HEK293 (cell line): ENCODE measurements at regions not wholly inside any gene's neighbourhood (a gene's known extent, or its start where the extent isn't known, plus 50 kb on each side); places are given as distances from the start of the nearest gene placed in this dataset.

ENCODE experiments used
- MZF1 ChIP-seq: fragments of 450-650 bp; formaldehyde crosslinking; IDR thresholded peaks from 2 replicates; pipeline ENCODE4 v1.5.1; 2017; ENCODE audit warnings: missing biosample characterization, missing genetic modification characterization, borderline replicate concordance
- SP3 ChIP-seq: fragments of 450-650 bp; formaldehyde crosslinking; IDR thresholded peaks from 2 replicates; pipeline ENCODE4 v1.5.1; 2016; ENCODE audit warnings: missing biosample characterization, missing genetic modification characterization
- TRIM28 ChIP-seq: IDR thresholded peaks from 2 replicates; pipeline ENCODE4 v1.6.1; 2011; ENCODE audit warnings: low read length, control low read depth, borderline replicate concordance
- YY1 ChIP-seq: fragments of 450-650 bp; formaldehyde crosslinking; IDR thresholded peaks from 2 replicates; pipeline ENCODE4 v1.5.1; 2018; ENCODE audit warnings: missing biosample characterization, missing genetic modification characterization
- ZBTB1 ChIP-seq: fragments of 450-650 bp; formaldehyde crosslinking; IDR thresholded peaks from 2 replicates; pipeline ENCODE4 v1.5.1; 2016; ENCODE audit warnings: missing biosample characterization, missing genetic modification characterization
- ZNF140 ChIP-seq: fragments of 450-650 bp; formaldehyde crosslinking; IDR thresholded peaks from 2 replicates; pipeline ENCODE4 v1.5.1; 2016; ENCODE audit warnings: missing biosample characterization, missing genetic modification characterization
- ZNF302 ChIP-seq: fragments of 450-650 bp; formaldehyde crosslinking; IDR thresholded peaks from 2 replicates; pipeline ENCODE4 v1.5.1; 2016; ENCODE audit warnings: missing biosample characterization, missing genetic modification characterization, low read depth
- ZNF37A ChIP-seq: fragments of 450-650 bp; IDR thresholded peaks from 2 replicates; pipeline ENCODE4 v1.5.1; 2018; ENCODE audit warnings: missing biosample characterization, missing genetic modification characterization
- ZNF623 ChIP-seq: fragments of 450-650 bp; formaldehyde crosslinking; IDR thresholded peaks from 2 replicates; pipeline ENCODE4 v1.5.1; 2016; ENCODE audit warnings: missing biosample characterization, missing genetic modification characterization
- TF ChIP-seq, protein P1 (sequence below): fragments of 450-650 bp; formaldehyde crosslinking; IDR thresholded peaks from 2 replicates; pipeline ENCODE4 v1.5.1; 2016; ENCODE audit warnings: missing biosample characterization, missing genetic modification characterization
- TF ChIP-seq, protein P2 (sequence below): fragments of 450-650 bp; formaldehyde crosslinking; IDR thresholded peaks from 2 replicates; pipeline ENCODE4 v1.5.1; 2016; ENCODE audit warnings: missing biosample characterization, missing genetic modification characterization, low read depth
- TF ChIP-seq, protein P3 (sequence below): fragments of 450-650 bp; formaldehyde crosslinking; IDR thresholded peaks from 2 replicates; pipeline ENCODE4 v1.5.1; 2016; ENCODE audit warnings: missing biosample characterization, missing genetic modification characterization

DNA sequence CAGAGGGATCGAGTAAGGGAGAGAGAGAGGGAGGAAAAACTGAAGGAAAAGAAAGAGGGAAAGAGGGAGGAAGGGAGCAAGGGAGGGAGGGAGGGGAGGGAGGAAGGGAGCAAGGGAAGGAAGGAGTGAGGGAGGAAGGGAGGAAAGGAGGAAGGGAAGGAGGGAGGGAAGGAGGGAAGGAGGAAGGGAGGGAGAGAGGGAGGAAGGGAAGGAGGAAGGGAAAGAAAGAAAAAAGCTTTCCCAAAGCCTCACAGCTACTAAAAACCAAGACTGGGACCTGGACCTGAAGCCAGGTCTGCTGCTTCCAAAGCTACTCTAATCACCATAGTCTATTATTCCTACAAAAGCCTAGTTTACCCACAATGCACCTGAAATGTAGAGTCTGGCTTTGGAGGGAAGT lies 259.8 kb upstream of the WWC1 start:
- TF ChIP-seq, protein P1, sequence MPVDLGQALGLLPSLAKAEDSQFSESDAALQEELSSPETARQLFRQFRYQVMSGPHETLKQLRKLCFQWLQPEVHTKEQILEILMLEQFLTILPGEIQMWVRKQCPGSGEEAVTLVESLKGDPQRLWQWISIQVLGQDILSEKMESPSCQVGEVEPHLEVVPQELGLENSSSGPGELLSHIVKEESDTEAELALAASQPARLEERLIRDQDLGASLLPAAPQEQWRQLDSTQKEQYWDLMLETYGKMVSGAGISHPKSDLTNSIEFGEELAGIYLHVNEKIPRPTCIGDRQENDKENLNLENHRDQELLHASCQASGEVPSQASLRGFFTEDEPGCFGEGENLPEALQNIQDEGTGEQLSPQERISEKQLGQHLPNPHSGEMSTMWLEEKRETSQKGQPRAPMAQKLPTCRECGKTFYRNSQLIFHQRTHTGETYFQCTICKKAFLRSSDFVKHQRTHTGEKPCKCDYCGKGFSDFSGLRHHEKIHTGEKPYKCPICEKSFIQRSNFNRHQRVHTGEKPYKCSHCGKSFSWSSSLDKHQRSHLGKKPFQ (tag by site-specific recombination): no peak
- TF ChIP-seq SP3 (tag by site-specific recombination) (no peak), ZNF140 (no peak), YY1 (tag by site-specific recombination) (no peak), ZNF623 (tag by site-specific recombination) (no peak), TRIM28 (no peak), MZF1 (tag by site-specific recombination) (no peak), ZNF37A (tag by site-specific recombination) (no peak), ZNF302 (tag by site-specific recombination) (no peak), ZBTB1 (tag by site-specific recombination) (no peak)
- TF ChIP-seq, protein P2, sequence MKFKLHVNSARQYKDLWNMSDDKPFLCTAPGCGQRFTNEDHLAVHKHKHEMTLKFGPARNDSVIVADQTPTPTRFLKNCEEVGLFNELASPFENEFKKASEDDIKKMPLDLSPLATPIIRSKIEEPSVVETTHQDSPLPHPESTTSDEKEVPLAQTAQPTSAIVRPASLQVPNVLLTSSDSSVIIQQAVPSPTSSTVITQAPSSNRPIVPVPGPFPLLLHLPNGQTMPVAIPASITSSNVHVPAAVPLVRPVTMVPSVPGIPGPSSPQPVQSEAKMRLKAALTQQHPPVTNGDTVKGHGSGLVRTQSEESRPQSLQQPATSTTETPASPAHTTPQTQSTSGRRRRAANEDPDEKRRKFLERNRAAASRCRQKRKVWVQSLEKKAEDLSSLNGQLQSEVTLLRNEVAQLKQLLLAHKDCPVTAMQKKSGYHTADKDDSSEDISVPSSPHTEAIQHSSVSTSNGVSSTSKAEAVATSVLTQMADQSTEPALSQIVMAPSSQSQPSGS (tag by site-specific recombination): no peak
- TF ChIP-seq, protein P3, sequence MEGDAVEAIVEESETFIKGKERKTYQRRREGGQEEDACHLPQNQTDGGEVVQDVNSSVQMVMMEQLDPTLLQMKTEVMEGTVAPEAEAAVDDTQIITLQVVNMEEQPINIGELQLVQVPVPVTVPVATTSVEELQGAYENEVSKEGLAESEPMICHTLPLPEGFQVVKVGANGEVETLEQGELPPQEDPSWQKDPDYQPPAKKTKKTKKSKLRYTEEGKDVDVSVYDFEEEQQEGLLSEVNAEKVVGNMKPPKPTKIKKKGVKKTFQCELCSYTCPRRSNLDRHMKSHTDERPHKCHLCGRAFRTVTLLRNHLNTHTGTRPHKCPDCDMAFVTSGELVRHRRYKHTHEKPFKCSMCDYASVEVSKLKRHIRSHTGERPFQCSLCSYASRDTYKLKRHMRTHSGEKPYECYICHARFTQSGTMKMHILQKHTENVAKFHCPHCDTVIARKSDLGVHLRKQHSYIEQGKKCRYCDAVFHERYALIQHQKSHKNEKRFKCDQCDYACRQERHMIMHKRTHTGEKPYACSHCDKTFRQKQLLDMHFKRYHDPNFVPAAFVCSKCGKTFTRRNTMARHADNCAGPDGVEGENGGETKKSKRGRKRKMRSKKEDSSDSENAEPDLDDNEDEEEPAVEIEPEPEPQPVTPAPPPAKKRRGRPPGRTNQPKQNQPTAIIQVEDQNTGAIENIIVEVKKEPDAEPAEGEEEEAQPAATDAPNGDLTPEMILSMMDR (tag by site-specific recombination): no peak
